Choroid plexus epithelial cell (primary cell): ENCODE measurements at regions not wholly inside any gene's neighbourhood (a gene's known extent, or its start where the extent isn't known, plus 50 kb on each side); places are given as distances from the start of the nearest gene placed in this dataset.
"Not testable (repeated sequence)": the region's sequence is repeated elsewhere in the genome, so short reads cannot be mapped to it uniquely, and the experiment has no call there.

ENCODE experiments used
- DNase-seq: peaks from one replicate; pipeline ENCODE4 v3.0.0-alpha.2; 2010; ENCODE audit warnings: low read depth
- H3K4me3 ChIP-seq: 2 replicates; pipeline ENCODE4 v1.5.1; 2011; ENCODE audit warnings: low read depth, mild to moderate bottlenecking, control low read depth, low read length, moderate library complexity
- CTCF ChIP-seq: conservative IDR thresholded peaks from 2 replicates; pipeline ENCODE4 v1.5.1; 2011; ENCODE audit warnings: low read depth, mild to moderate bottlenecking, control low read depth, inconsistent platforms, low read length, moderate library complexity

- DNase-seq: peak; percentile 3
- no peak overlapping the region for H3K4me3 ChIP-seq
- TF ChIP-seq CTCF: no peak
Observed at GRCh38 chr7:127478024-127478355, 85.5 kb upstream of the ZNF800 start.

GRCh38 chr7:127477295-127478023 is 85.0 kb upstream of the ZNF800 start:
- H3K4me3 ChIP-seq: no peak overlapping the region
- TF ChIP-seq CTCF: no peak
- no peak for DNase-seq

GRCh38 chr7:127476618-127477017 is 84.1 kb upstream of the ZNF800 start:
- no peak overlapping the region for H3K4me3 ChIP-seq
- no peak for TF ChIP-seq CTCF

GRCh38 chr7:127474457-127474856 is 81.9 kb upstream of the ZNF800 start:
- TF ChIP-seq CTCF: no peak
- no peak overlapping the region for H3K4me3 ChIP-seq
- peak; percentile 21 for DNase-seq

More at GRCh38 chr7:127476618-127477017, 84.1 kb upstream of the ZNF800 start:
- no peak for DNase-seq

- TF ChIP-seq CTCF: no peak
- no peak for DNase-seq
- H3K4me3 ChIP-seq: no peak overlapping the region
Observed at GRCh38 chr7:127473409-127473808, 80.9 kb upstream of the ZNF800 start.

- DNase-seq: no peak
- no peak overlapping the region for H3K4me3 ChIP-seq
- no peak for TF ChIP-seq CTCF
Observed at GRCh38 chr7:127460077-127460476, 67.6 kb upstream of the ZNF800 start.

- DNase-seq, H3K4me3 ChIP-seq: not testable (repeated sequence)
Observed at GRCh38 chr7:127451258-127451657, 58.8 kb upstream of the ZNF800 start.
